Transverse colon (tissue), 4 donors: ENCODE measurements at regions not wholly inside any gene's neighbourhood (a gene's known extent, or its start where the extent isn't known, plus 50 kb on each side); places are given as distances from the start of the nearest gene placed in this dataset.

ENCODE experiments used
- CTCF ChIP-seq, 5 experiments: fragments of 200-600 bp in 3 of 5; fragments of 450-650 bp in 2 of 5; sonication (generic) in 3 of 5; IDR thresholded peaks; 1 replicate in 2 of 5; 2 replicates in 3 of 5; pipeline ENCODE4 v1.5.1; 2016 to 2017; ENCODE audit warnings: antibody characterized with exemption in 5 of 5, inconsistent platforms in 3 of 5, mild to moderate bottlenecking in 2 of 5, moderate library complexity in 1 of 5
- EP300 ChIP-seq: sonication (generic); formaldehyde crosslinking; IDR thresholded peaks from one replicate; pipeline ENCODE4 v1.6.1; 2017; ENCODE audit warnings: antibody characterized with exemption, low read depth
- POLR2A ChIP-seq: fragments of 450-650 bp; IDR thresholded peaks from one replicate; pipeline ENCODE4 v1.6.1; 2016; ENCODE audit warnings: antibody characterized with exemption, mild to moderate bottlenecking, moderate library complexity
- POLR2AphosphoS5 ChIP-seq, 3 donors: sonication (generic); formaldehyde crosslinking; IDR thresholded peaks; one replicate each; pipeline ENCODE4 v1.6.1; 2016; ENCODE audit warnings: antibody characterized with exemption in 3 of 3

GRCh38 chr18:1976484-1976883 is 594.8 kb downstream of the METTL4 start:
- TF ChIP-seq POLR2A (no peak), CTCF (IDR thresholded peaks at IDR 0.05) (no peak), POLR2AphosphoS5 (IDR thresholded peaks at IDR 0.05) (no peak), EP300 (no peak)
